ENCODE measurements at regions not wholly inside any gene's neighbourhood (a gene's known extent, or its start where the extent isn't known, plus 50 kb on each side); places are given as distances from the start of the nearest gene placed in this dataset.

- Mint-ChIP-seq H3K27me3 (ENCODE audit: low read depth in 2 of 2) (peaks cover 45 to 56% of the 10 kb centered on the region in 2 donors), H3K27ac (no peak overlapping the region), H3K4me3 (no peak overlapping the region), H3K9me3 (no peaks in the 10 kb centered on the region), H3K4me1 (peaks cover 0 to 15% of the 10 kb centered on the region in 2 donors), H3K36me3 (no peaks in the 10 kb centered on the region)
- intact Hi-C loops (cut with micrococcal nuclease): no loop called here
- ATAC-seq (no peak), DNase-seq (no peak)
- 93% methylated on average over 7 of the region's 7 CpGs for WGBS (ENCODE audit: insufficient coverage)
- Histone ChIP-seq H3K27me3 (ENCODE audit: control insufficient read depth, insufficient read depth, low read length) (peaks cover 40% of the 10 kb centered on the region), H3K4me3 (ENCODE audit: low read length) (no peak overlapping the region), H3K9me3 (ENCODE audit: control insufficient read depth, insufficient read depth, low read length) (no peaks in the 10 kb centered on the region), H3K27ac (ENCODE audit: low read length) (no peak overlapping the region), H3K4me1 (ENCODE audit: control insufficient read depth, insufficient read depth, low read length) (peaks cover 15% of the 10 kb centered on the region), H3K36me3 (ENCODE audit: control insufficient read depth, insufficient read depth, low read length) (no peaks in the 10 kb centered on the region)
- TF ChIP-seq, protein P1, sequence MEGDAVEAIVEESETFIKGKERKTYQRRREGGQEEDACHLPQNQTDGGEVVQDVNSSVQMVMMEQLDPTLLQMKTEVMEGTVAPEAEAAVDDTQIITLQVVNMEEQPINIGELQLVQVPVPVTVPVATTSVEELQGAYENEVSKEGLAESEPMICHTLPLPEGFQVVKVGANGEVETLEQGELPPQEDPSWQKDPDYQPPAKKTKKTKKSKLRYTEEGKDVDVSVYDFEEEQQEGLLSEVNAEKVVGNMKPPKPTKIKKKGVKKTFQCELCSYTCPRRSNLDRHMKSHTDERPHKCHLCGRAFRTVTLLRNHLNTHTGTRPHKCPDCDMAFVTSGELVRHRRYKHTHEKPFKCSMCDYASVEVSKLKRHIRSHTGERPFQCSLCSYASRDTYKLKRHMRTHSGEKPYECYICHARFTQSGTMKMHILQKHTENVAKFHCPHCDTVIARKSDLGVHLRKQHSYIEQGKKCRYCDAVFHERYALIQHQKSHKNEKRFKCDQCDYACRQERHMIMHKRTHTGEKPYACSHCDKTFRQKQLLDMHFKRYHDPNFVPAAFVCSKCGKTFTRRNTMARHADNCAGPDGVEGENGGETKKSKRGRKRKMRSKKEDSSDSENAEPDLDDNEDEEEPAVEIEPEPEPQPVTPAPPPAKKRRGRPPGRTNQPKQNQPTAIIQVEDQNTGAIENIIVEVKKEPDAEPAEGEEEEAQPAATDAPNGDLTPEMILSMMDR (IDR thresholded peaks at IDR 0.05): no peak
Observed at GRCh38 chr4:3869174-3869572, 103.0 kb downstream of the ADRA2C start.

- no peak for DNase-seq
- H3K4me1 Mint-ChIP-seq: peaks cover 0 to 15% of the 10 kb centered on the region in 2 donors
- H3K27ac ChIP-seq (ENCODE audit: low read length): no peak overlapping the region
- intact Hi-C loops (cut with micrococcal nuclease): no loop called here
- WGBS (ENCODE audit: insufficient coverage): 76% methylated on average over 22 of the region's 22 CpGs
- no peaks in the 10 kb centered on the region for H3K9me3 Mint-ChIP-seq
- ATAC-seq: no peak
- TF ChIP-seq, protein P1 (IDR thresholded peaks at IDR 0.05): no peak
- no peaks in the 10 kb centered on the region for H3K36me3 Mint-ChIP-seq
- no peaks in the 10 kb centered on the region for H3K9me3 ChIP-seq (ENCODE audit: control insufficient read depth, insufficient read depth, low read length)
- peaks cover 21% of the 10 kb centered on the region for H3K4me1 ChIP-seq (ENCODE audit: control insufficient read depth, insufficient read depth, low read length)
- peaks cover 46% of the 10 kb centered on the region for H3K27me3 ChIP-seq (ENCODE audit: control insufficient read depth, insufficient read depth, low read length)
- peaks cover 51 to 61% of the 10 kb centered on the region in 2 donors for H3K27me3 Mint-ChIP-seq (ENCODE audit: low read depth in 2 of 2)
- H3K27ac Mint-ChIP-seq: no peak overlapping the region
- no peak overlapping the region for H3K4me3 ChIP-seq (ENCODE audit: low read length)
- no peak overlapping the region for H3K4me3 Mint-ChIP-seq
- no peaks in the 10 kb centered on the region for H3K36me3 ChIP-seq (ENCODE audit: control insufficient read depth, insufficient read depth, low read length)
Observed at GRCh38 chr4:3869661-3870566, 103.7 kb downstream of the ADRA2C start.

DNA sequence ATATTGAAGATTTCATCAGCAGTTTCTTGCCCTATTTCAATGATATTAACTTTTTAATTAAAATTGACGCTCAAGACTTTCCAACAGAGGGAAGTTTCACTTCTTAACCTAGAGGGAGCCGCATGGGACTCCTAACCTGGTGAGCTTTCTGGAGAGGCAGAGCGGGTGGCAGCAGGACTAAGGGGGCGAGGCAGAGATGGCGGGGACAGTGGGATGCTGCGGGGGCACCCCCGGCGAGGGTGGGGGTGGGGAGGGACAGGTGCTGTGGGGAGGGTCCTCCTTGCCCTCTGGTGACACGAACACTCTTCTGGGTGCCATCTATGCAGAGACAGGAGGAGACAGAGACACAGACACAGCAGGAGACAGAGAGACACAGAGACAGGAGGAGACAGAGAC, 104.4 kb downstream of the ADRA2C start:
- H3K4me1 Mint-ChIP-seq: peaks cover 0 to 15% of the 10 kb centered on the region in 2 donors
- no peaks in the 10 kb centered on the region for H3K9me3 Mint-ChIP-seq
- TF ChIP-seq, protein P1 (IDR thresholded peaks at IDR 0.05): no peak
- H3K27ac Mint-ChIP-seq: no peak overlapping the region
- Histone ChIP-seq H3K36me3 (ENCODE audit: control insufficient read depth, insufficient read depth, low read length) (no peaks in the 10 kb centered on the region), H3K4me3 (ENCODE audit: low read length) (no peak overlapping the region), H3K27me3 (ENCODE audit: control insufficient read depth, insufficient read depth, low read length) (peaks cover 51% of the 10 kb centered on the region), H3K27ac (ENCODE audit: low read length) (no peak overlapping the region), H3K9me3 (ENCODE audit: control insufficient read depth, insufficient read depth, low read length) (no peaks in the 10 kb centered on the region), H3K4me1 (ENCODE audit: control insufficient read depth, insufficient read depth, low read length) (peaks cover 24% of the 10 kb centered on the region)
- intact Hi-C loops (cut with micrococcal nuclease): no loop called here
- no peak for DNase-seq
- WGBS (ENCODE audit: insufficient coverage): 88% methylated on average over 9 of the region's 9 CpGs
- ATAC-seq: no peak
- H3K36me3 Mint-ChIP-seq: no peaks in the 10 kb centered on the region
- no peak overlapping the region for H3K4me3 Mint-ChIP-seq
- H3K27me3 Mint-ChIP-seq (ENCODE audit: low read depth in 2 of 2): peaks cover 58 to 65% of the 10 kb centered on the region in 2 donors
